IPS-20b (cell line): ENCODE measurements at regions not wholly inside any gene's neighbourhood (a gene's known extent, or its start where the extent isn't known, plus 50 kb on each side); places are given as distances from the start of the nearest gene placed in this dataset.

ENCODE experiments used
- H3K27ac ChIP-seq: one replicate; pipeline ENCODE4 v1.5.1; 2013; ENCODE audit warnings: low read length
- H3K27me3 ChIP-seq: 2 replicates; pipeline ENCODE4 v1.6.1; 2013; ENCODE audit warnings: mild to moderate bottlenecking, low read length, inconsistent platforms; ENCODE audit not compliant: insufficient read depth
- H3K36me3 ChIP-seq: 2 replicates; pipeline ENCODE4 v1.6.1; 2013; ENCODE audit warnings: low read depth, mild to moderate bottlenecking, inconsistent platforms, low read length, moderate library complexity; ENCODE audit not compliant: insufficient read depth
- H3K4me1 ChIP-seq: 2 replicates; pipeline ENCODE4 v1.6.1; 2013; ENCODE audit warnings: mild to moderate bottlenecking, control low read depth, inconsistent platforms, low read length, moderate library complexity; ENCODE audit not compliant: insufficient read depth
- H3K4me3 ChIP-seq: 2 replicates; pipeline ENCODE4 v1.5.1; 2013; ENCODE audit warnings: mild to moderate bottlenecking, low read length, inconsistent platforms
- H3K9ac ChIP-seq: 2 replicates; pipeline ENCODE4 v1.6.1; 2013; ENCODE audit warnings: low read depth, mild to moderate bottlenecking, inconsistent platforms, low read length, moderate library complexity
- H3K9me3 ChIP-seq: 2 replicates; pipeline ENCODE4 v1.6.1; 2013; ENCODE audit warnings: mild to moderate bottlenecking, low read depth, low read length, inconsistent platforms; ENCODE audit not compliant: insufficient read depth

DNA sequence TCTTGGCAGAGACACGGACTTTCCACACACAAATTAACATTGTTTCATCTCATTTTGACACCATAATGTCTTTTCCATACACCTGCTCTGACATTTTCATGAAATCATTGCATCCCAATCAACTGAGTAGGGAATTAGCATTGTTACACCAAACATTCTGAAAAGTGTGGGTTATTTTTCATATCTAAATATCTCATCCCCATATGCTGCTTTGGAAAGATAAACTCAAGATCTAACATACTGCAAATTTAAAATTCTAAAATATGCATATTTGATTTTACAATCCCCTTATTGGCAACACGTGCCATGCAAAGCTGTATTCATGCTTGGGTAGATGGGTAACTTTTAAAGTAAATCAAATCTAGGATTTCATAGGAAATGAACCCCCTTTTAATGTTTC, 242.9 kb downstream of the ZNF516 start:
- no peaks in the 10 kb centered on the region for H3K27me3 ChIP-seq
- no peaks in the 10 kb centered on the region for H3K9me3 ChIP-seq
- 0 out of 2 replicates have a peak, but pooled peaks cover under 1% of the 10 kb centered on the region for H3K4me1 ChIP-seq
- H3K27ac ChIP-seq = no peak overlapping the region
- H3K4me3 ChIP-seq = no peak overlapping the region
- H3K36me3 ChIP-seq = no peaks in the 10 kb centered on the region
- H3K9ac ChIP-seq = no peak overlapping the region

DNA sequence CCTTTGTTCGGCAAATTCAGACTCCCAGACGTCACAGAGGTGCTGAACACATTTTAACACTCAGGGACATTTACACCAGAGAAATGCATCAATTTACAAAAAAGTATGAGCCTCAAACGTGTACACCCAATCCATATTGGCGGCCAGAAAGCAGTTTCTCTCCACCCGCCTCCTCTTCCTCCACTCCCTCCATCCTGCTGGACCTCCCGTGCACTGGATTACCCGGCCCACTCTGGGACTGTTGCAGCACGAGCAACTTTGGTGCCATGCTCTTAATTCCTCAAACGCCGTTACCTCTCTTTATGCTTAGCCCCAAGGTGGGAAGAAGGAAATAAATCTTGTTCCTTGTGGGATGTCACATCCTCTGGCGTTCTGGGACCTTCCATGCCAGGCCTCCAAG, 243.4 kb downstream of the ZNF516 start:
- H3K36me3 ChIP-seq = no peaks in the 10 kb centered on the region
- H3K9me3 ChIP-seq = no peaks in the 10 kb centered on the region
- no peak overlapping the region for H3K9ac ChIP-seq
- no peaks in the 10 kb centered on the region for H3K27me3 ChIP-seq
- H3K4me3 ChIP-seq = no peak overlapping the region
- H3K27ac ChIP-seq = no peak overlapping the region
- no peaks in the 10 kb centered on the region for H3K4me1 ChIP-seq

DNA sequence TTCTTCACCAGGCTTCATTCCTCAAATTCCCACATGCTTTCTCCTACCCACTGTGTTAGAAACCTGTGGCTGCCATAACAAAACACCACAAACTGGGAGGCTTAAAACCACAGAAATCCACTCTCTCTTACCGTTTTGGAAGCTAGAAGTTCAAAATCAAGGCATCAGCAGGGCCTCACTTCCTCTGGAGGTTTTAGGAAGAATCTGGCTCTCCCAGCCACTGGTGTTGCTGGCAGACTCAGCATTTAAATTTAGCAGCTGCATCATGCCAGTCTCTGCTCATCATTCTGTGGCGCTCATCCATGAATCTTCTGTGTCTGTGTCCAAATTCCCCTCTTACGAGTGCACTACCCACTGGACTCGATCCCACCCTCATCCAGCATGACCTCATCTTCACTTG, 248.5 kb downstream of the ZNF516 start:
- H3K4me1 ChIP-seq = no peaks in the 10 kb centered on the region
- H3K4me3 ChIP-seq = no peak overlapping the region
- no peaks in the 10 kb centered on the region for H3K27me3 ChIP-seq
- no peaks in the 10 kb centered on the region for H3K36me3 ChIP-seq
- H3K9ac ChIP-seq = no peak overlapping the region
- peaks cover 5% of the 10 kb centered on the region; the same call in 1 of the 2 replicates for H3K9me3 ChIP-seq
- H3K27ac ChIP-seq = no peak overlapping the region

DNA sequence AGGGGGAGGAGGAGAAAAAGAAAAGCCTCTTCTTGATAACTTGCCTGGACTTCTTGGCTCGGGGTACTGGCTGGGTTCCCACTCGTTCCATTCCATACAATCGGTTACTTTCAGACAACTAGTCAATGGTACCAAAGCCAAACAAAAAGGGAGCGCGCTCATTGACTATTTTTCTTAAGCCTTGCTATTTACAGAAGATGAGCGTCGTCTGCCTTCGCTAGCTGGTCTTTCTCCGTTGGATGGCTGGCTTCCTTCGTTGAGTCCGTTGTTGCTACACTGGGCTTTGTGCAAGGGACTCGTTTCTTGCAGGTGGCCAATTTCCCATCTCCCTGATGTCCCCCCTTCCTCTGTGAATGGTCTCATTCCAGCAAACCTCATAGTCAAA, 260.4 kb downstream of the ZNF516 start:
- Histone ChIP-seq H3K36me3 (no peaks in the 10 kb centered on the region), H3K4me3 (no peak overlapping the region), H3K27me3 (no peaks in the 10 kb centered on the region), H3K27ac (no peak overlapping the region), H3K9me3 (peaks cover 5% of the 10 kb centered on the region; the same call in 1 of the 2 replicates), H3K4me1 (no peaks in the 10 kb centered on the region), H3K9ac (no peak overlapping the region)

DNA sequence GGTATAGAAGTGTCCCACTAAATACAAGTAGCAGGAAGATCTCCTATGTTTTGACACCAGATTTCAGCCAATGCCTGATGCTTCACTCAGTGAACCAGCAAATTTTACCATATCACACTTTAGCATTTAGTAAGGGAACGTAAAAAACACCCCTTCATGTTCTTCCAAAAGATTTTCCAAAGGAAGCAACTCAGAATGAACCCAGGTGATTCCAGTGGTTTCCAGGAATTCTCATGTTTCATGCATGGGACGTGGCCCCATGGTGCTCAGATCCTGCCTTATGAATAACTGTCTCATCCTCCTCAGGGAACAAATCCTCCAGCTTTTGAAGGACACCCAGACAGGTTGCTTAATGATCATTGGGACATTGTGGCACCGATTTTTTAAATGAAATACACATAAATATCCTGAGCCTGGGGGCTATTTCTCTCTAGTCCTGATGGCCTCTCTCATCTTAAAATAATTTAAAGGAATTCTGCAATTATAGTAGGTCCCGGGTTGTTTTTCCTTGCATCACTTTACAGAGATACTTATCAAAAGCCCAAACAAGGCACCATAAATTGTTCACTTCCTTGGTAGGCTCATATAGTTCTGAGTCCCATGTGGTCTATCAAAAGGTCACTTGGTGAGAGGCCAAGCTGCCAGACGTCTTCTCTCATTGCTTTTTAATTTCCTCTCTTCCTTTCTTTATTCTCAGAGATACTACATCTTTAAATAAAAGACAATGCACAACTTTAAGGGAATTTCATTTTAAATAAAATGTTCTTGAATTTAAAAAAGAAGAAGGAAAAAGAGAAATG, 261.0 kb downstream of the ZNF516 start:
- Histone ChIP-seq H3K27me3 (no peaks in the 10 kb centered on the region), H3K4me1 (no peaks in the 10 kb centered on the region), H3K9me3 (peaks cover 5% of the 10 kb centered on the region; the same call in 1 of the 2 replicates), H3K4me3 (no peak overlapping the region), H3K27ac (no peak overlapping the region), H3K9ac (no peak overlapping the region), H3K36me3 (no peaks in the 10 kb centered on the region)

DNA sequence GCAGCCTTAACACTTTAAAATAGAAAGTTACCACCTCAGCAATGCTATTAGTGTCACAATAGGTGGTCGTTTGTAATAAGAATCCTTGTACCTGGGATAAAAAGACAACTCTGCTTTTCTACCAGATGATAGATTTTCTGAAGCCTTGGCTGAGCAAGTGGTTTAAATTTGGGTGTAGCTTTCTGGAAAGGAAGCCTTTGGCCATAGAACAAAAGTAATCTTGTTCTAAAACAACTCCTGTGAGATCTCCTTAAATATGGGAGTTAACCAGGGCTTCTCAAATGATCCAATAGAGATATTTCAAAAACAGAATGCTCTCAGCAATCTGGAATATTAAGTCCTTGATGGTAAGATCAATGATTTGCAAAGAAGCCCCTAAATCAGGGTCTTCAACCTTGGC, 261.6 kb downstream of the ZNF516 start:
- Histone ChIP-seq H3K9ac (no peak overlapping the region), H3K36me3 (no peaks in the 10 kb centered on the region), H3K4me1 (no peaks in the 10 kb centered on the region), H3K4me3 (no peak overlapping the region), H3K27me3 (no peaks in the 10 kb centered on the region), H3K9me3 (no peaks in the 10 kb centered on the region), H3K27ac (no peak overlapping the region)

DNA sequence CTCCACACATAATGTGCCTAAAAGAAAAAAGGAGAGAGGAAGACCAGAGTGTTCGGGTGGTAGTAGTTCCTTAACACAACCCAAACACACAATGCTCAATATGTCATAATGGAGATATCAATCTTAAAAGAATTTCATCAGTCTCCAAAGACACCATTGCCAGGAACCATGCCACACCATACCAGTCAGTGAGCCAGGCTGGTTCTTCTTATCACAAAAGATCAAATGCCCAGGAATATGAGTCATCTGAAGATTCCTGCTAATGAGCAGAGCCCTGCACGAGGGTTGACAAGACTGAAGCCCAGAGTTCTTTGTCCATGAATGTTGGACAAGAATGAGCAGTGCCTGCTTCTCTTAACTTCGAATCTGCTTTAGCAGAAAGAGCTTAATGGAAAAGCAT, 262.3 kb downstream of the ZNF516 start:
- no peaks in the 10 kb centered on the region for H3K27me3 ChIP-seq
- H3K4me1 ChIP-seq = no peaks in the 10 kb centered on the region
- H3K4me3 ChIP-seq = no peak overlapping the region
- no peaks in the 10 kb centered on the region for H3K9me3 ChIP-seq
- H3K27ac ChIP-seq = no peak overlapping the region
- no peak overlapping the region for H3K9ac ChIP-seq
- H3K36me3 ChIP-seq = no peaks in the 10 kb centered on the region

DNA sequence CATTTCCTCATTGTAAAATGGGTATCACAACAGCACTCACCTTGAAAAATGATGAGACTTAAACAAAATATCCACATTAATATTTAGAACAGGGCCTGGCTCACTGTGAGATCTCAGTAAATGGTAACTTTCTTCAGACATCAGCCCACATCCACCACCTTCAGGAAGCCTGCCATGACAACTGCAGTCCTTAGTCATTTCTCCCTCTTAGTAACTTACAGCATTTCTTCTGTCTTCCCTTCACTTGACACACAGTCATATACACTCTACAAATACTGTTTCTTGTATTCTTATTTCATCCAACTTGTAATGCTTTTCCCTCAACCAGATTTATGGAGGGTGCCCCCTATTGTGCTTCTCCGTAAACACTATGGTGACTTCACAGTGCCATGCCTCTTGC, 263.0 kb downstream of the ZNF516 start:
- H3K36me3 ChIP-seq = no peaks in the 10 kb centered on the region
- H3K4me3 ChIP-seq = no peak overlapping the region
- no peak overlapping the region for H3K27ac ChIP-seq
- H3K9me3 ChIP-seq = no peaks in the 10 kb centered on the region
- no peak overlapping the region for H3K9ac ChIP-seq
- H3K4me1 ChIP-seq = no peaks in the 10 kb centered on the region
- no peaks in the 10 kb centered on the region for H3K27me3 ChIP-seq

DNA sequence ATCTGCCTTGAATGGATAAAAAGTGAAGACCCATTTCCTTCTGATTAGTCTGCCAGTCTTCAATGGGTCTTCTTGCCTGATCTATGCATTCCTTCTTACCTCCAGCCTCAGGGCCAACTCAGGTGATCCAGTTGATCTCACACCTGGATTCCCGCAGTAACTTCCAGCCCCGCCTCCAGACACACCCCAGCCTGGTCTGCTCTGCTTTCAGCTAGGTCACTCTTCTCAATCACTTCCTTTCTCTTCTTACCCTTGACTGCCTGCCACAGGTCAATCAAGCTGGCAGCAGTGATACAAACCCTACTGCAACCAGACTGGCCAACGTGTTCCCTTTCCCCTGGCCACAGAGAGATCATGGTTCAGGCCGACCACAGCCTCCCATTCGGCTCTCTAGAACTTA, 263.6 kb downstream of the ZNF516 start:
- Histone ChIP-seq H3K9ac (no peak overlapping the region), H3K4me1 (no peaks in the 10 kb centered on the region), H3K27ac (no peak overlapping the region), H3K9me3 (no peaks in the 10 kb centered on the region), H3K27me3 (no peaks in the 10 kb centered on the region), H3K4me3 (no peak overlapping the region), H3K36me3 (no peaks in the 10 kb centered on the region)

DNA sequence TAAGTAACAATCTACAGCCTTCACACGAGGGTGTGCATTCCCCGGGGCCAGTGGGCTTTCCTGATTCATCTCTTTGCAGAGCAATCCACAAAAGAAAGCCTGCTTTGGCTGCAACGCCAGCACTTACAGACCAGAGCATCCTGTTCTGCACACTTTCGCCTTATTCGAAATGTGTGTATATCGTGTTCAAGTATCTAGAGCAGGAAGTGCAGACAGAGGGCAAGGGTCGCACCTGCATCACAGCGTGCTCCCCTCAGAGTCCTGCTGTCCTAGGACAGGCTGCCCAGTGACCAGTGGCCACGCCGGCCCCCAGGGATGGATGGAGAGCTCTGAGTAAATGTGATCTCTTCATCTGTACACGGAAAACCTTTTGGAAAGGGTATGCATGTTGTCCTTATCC, 264.3 kb downstream of the ZNF516 start:
- no peaks in the 10 kb centered on the region for H3K4me1 ChIP-seq
- H3K27ac ChIP-seq = no peak overlapping the region
- no peaks in the 10 kb centered on the region for H3K36me3 ChIP-seq
- no peak overlapping the region for H3K9ac ChIP-seq
- H3K9me3 ChIP-seq = no peaks in the 10 kb centered on the region
- no peaks in the 10 kb centered on the region for H3K27me3 ChIP-seq
- H3K4me3 ChIP-seq = no peak overlapping the region

DNA sequence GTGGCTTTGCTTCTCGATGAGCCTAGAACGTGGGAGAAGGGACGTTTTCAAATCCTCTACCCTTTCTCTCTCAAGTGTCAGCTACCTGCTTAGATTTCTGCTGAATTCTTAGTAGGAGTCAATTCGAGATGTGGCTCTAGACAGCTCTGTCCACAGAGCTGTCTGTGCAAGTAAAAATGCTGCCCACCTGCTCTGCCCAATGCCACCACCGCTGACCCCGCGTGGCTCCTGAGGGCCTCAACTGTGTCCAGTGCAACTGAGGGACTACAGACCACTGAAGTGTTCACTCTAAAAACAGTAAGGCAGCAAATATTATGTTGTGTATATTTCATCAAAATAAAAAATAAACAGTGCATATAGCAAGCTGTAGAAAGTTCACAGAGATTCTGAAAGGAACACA, 266.3 kb downstream of the ZNF516 start:
- Histone ChIP-seq H3K27ac (no peak overlapping the region), H3K4me1 (no peaks in the 10 kb centered on the region), H3K9ac (no peak overlapping the region), H3K27me3 (no peaks in the 10 kb centered on the region), H3K36me3 (no peaks in the 10 kb centered on the region), H3K4me3 (no peak overlapping the region), H3K9me3 (no peaks in the 10 kb centered on the region)

DNA sequence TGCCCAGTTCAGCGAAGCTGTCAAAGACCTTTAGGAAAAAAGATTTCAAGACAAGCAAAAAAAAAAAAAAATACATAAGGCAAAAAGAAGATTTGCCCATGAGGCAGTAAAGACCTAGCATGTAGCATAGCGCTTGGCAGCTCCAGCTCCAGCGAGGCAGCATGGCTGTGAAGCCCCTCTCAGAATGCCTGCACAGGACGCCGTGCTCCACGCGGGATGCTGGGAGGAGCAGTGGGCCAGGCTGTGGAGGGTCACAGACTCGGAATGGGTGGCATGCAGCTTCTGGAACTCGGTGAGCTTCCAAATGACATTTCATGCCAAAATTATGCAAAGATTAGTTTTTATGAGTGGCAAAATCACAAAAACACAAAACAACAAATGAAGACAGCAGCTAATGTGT, 267.3 kb downstream of the ZNF516 start:
- Histone ChIP-seq H3K9me3 (no peaks in the 10 kb centered on the region), H3K4me1 (no peaks in the 10 kb centered on the region), H3K27me3 (no peaks in the 10 kb centered on the region), H3K9ac (no peak overlapping the region), H3K4me3 (no peak overlapping the region), H3K36me3 (no peaks in the 10 kb centered on the region), H3K27ac (no peak overlapping the region)
